NK-92 (cell line): ENCODE measurements at regions not wholly inside any gene's neighbourhood (a gene's known extent, or its start where the extent isn't known, plus 50 kb on each side); places are given as distances from the start of the nearest gene placed in this dataset.

Experiments
- DNase-seq: peaks from one replicate; lab custom pipeline; 2025; ENCODE audit not compliant: unreplicated experiment; lab: John Stamatoyannopoulos, UW

GRCh38 chr5:89437450-89438435 is 554.8 kb upstream of the MEF2C start:
- DNase-seq: no peak

- no peak for DNase-seq
Observed at GRCh38 chr5:89436464-89436863, 553.5 kb upstream of the MEF2C start.

- no peak for DNase-seq
Observed at GRCh38 chr5:89435347-89435746, 552.4 kb upstream of the MEF2C start.

GRCh38 chr5:89428624-89429023 is 545.6 kb upstream of the MEF2C start:
- no peak for DNase-seq

- DNase-seq: no peak
Observed at GRCh38 chr5:89425062-89425461, 542.1 kb upstream of the MEF2C start.

GRCh38 chr5:89421035-89421434 is 538.1 kb upstream of the MEF2C start:
- no peak for DNase-seq

- no peak for DNase-seq
Observed at GRCh38 chr5:89418407-89419085, 535.6 kb upstream of the MEF2C start.

GRCh38 chr5:89417990-89418389 is 535.0 kb upstream of the MEF2C start:
- no peak for DNase-seq

GRCh38 chr5:89417515-89417914 is 534.5 kb upstream of the MEF2C start:
- no peak for DNase-seq

- DNase-seq: no peak
Observed at GRCh38 chr5:89411891-89412290, 528.9 kb upstream of the MEF2C start.

- no peak for DNase-seq
Observed at GRCh38 chr5:89407054-89407453, 524.1 kb upstream of the MEF2C start.

- DNase-seq: no peak
Observed at GRCh38 chr5:89401659-89402058, 518.7 kb upstream of the MEF2C start.

GRCh38 chr5:89401012-89401411 is 518.0 kb upstream of the MEF2C start:
- no peak for DNase-seq

GRCh38 chr5:89399548-89399947 is 516.6 kb upstream of the MEF2C start:
- DNase-seq: no peak

GRCh38 chr5:89397096-89397495 is 514.1 kb upstream of the MEF2C start:
- no peak for DNase-seq

GRCh38 chr5:89396278-89396954 is 513.4 kb upstream of the MEF2C start:
- no peak for DNase-seq

GRCh38 chr5:89395111-89395510 is 512.1 kb upstream of the MEF2C start:
- DNase-seq: no peak

GRCh38 chr5:89388872-89389271 is 505.9 kb upstream of the MEF2C start:
- no peak for DNase-seq

- DNase-seq: no peak
Observed at GRCh38 chr5:89384391-89384790, 501.4 kb upstream of the MEF2C start.

GRCh38 chr5:89380635-89381034 is 497.7 kb upstream of the MEF2C start:
- no peak for DNase-seq

- DNase-seq: no peak
Observed at GRCh38 chr5:89377767-89378455, 494.9 kb upstream of the MEF2C start.
